ENCODE measurements at regions not wholly inside any gene's neighbourhood (a gene's known extent, or its start where the extent isn't known, plus 50 kb on each side); places are given as distances from the start of the nearest gene placed in this dataset.
"Not testable (repeated sequence)": the region's sequence is repeated elsewhere in the genome, so short reads cannot be mapped to it uniquely, and the experiment has no call there.

DNA sequence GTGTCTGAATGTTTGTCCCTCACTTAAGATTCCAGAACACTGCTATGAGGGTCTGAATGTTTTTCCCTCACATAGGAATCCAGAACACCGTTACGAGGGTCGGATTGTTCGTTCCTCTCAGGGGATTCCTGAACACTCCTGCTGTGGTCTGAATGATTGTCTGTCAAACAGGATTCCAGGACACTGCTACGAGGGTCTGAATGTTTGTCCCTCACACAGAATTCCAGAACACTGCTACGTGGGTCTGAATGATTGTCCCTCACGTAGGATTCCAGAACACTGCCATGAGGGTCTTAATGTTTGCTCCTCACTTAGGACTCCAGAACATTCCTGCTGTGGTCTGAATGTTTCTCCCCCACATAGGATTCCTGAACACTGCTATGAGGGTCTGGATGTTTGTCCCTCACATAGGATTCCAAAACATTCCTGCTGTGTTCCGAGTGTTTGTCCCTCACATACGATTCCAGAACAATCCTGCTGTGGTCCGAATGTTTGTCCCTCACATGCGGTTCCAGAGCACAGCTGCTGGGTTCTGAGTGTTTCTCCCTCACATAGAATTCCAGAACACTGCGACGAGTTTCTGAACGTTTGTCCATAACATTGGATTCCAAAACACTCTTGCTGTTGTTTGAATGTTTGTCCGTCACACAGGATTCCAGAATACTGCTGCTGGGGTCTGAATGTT is 199.5 kb downstream of the FOXD4L6 start:
- no peak for DNase-seq

DNA sequence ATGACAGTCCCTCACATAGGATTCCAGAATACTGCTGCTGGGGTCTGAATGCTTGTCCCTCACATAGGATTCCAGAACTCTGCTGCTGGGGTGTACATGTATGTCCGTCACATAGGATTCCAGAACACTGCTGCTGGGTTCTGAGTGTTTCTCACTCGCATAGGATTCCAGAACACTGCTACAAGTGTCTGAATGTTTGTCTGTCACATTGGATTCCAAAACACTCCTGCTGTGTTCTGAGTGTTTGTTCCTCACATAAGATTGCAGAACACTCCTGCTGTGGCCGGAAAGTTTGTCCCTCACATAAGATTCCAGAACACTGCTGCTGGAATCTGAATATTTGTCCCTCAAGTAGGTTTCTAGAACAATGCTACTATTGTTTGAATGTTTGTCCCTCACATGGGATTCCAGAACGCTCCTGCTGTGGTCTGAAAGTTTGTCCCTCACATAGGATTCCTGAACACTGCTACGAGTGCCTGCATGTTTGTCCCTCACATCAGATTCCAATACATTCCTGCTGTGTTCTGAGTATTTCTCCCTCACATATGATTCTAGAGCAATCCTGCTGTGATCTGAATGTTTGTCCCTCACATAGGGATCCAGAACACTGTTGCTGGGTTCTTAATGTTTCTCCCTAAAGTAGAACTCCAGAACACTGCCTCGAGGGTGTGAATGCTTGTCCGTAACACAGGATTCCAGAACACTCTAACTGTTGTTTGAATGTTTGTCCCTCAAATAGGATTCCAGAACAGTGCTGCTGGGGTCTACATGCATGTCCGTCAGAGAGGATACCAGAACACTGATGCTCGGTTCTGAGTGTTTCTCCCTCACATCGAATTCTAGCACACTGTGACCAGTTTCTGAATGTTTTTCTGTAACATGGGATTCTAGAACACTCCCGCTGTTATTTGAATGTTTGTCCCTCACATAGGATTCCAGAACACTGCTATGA is 200.4 kb downstream of the FOXD4L6 start:
- no peak for DNase-seq

DNA sequence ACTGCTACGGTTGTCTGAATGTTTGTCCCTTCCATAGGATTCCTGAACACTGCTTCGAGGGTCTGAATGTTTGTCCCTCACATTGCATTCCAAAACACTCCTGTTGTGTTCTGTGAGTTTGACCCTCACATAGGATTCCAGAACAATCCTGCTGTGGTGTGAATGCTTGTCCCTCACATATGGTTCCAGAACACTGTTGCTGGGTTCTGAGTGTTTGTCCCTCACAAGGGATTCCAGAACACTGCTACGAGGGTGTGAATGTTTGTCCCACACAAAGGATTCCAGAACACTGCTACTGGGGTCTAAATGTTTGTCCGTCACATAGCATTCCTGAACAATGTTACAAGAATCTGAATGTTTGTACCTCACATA is 201.2 kb downstream of the FOXD4L6 start:
- no peak for DNase-seq

DNA sequence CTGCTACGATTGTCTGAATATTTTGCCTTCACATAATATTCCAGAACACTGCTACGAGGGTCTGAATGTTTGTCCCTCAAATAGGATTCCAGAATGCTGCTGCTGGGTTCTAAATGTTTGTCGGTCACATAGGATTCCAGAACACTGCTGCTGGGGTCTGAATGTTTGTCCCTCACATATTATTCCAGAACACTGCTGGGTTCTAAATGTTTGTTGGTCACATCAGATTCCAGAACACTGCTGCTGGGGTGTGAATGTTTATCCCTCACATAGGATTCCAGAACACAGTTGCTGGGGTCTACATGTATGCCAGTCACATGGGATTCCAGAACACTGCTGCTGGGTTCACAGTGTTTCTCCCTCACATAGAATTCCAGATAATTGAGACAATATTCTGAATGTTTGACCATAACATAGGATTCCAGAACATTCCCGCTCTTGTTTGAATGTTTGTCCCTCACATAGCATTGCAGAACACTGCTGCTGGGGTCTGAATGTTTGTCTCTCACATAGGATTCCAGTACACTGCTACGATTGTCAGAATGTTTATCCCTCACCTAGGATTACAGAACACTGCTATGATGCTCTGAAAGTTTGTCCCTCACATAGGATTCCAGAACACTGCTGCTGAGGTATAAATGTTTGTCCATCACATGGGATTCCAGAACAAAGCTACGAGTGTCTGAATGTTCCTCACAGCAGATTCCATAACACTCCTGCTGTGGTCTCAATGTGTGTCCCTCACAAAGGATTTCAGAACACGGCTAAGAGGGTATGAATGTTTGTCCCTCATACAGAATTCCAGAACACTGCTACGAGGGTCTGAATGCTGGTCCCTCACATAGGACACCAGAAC is 201.8 kb downstream of the FOXD4L6 start:
- DNase-seq: no peak

DNA sequence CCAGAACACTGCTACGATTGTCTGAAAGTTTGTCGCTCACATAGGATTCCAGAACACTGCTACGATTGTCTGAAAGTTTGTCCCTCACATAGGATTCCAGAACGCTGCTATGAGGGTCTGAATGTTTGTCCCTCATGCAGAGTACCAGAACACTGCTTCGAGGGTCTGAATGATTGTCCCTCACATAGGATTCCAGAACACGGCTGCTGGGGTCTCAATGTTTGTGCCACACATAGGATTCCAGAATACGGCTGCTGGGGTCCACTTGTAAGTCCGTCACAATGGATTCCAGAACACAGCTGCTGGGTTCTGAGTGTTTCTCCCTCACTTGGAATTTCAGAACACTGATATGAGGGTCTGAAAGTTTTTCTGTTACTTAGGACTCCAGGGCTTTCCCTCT is 203.3 kb downstream of the FOXD4L6 start:
- DNase-seq: no peak

DNA sequence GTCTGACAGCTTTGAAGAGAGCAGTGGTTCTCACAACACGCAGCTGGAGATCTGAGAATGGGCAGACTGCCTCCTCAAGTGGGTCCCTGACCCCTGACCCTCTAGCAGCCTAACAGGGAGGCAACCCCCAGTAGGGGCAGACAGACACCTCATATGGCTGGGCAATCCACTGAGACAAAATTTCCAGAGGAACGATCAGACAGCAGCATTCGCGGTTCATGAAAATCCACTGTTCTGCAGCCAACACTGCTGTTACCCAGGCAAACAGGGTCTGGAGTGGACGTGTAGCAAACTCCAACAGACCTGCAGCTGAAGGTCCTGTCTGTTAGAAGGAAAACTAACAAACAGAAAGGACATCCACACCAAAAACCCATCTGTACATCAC is 212.1 kb downstream of the FOXD4L6 start:
- DNase-seq: not testable (repeated sequence)

DNA sequence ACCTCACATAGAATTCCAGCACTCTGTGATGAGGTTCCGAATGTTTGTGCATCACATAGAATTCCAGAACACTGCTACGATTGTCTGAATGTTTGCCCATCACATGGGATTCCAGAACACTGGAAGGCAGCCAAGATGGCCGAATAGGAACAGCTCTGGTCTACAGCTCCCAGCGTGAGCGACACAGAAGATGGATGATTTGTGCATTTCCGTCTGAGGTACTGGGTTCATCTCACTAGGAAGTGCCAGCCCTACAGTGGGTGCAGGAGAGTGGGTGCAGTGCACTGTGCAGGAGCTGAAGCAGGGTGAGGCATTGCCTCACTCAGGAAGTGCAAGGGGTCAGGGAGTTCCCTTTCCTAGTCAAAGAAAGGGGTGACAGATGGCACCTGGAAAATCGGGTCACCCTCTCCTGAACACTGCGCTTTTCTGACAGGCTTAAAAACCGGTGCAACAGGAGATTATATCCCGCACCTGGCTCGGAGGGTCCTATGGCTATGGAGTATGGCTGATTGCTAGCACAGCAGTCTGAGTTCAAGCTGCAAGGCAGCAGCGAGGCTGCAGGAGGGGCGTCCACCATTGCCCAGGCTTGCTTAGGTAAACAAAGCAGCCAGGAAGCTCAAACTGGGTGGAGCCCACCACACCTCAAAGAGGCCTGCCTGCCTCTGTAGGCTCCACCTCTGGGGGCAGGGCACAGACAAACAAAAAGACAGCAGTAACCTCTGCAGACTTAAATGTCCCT is 212.7 kb downstream of the FOXD4L6 start:
- not testable (repeated sequence) for DNase-seq

DNA sequence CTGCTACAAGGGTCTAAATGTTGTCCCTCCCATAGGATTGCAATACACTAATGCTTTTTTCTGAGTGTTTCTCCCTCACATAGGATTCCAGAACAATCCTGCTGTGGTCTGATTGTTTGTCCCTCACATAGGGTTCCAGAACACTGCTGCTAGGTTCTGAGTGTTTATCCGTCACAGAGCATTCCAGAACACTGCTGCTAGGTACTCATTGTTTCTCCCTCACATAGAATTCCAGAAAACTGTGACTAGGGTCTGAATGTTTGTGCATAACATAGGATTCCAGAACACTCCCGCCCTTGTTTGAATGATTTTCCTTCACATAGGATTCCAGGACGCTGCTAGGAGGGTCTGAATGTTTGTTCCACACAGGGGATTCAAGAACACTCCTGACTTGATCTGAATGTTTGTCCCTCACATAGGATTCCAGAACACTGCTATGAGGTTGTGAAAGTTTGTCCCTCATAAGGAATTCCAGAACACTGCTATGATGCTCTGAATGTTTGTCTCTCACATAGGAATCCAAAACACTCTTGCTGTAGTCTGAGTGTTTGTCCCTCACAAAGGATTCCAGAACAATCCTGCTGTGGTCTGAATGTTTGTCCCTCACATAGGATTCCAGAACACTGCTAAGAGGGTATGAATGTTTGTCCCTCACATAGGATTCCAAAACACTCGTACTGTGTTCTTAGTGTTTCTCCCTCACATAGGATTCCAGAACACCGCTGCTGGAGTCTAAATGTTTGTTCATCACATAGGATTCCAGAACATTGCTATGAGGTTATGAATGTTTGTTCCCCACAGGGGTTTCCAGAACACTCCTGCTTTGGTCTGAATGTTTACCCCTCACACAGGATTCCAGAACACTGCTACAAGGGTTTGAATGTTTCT is 213.5 kb downstream of the FOXD4L6 start:
- no peak for DNase-seq

DNA sequence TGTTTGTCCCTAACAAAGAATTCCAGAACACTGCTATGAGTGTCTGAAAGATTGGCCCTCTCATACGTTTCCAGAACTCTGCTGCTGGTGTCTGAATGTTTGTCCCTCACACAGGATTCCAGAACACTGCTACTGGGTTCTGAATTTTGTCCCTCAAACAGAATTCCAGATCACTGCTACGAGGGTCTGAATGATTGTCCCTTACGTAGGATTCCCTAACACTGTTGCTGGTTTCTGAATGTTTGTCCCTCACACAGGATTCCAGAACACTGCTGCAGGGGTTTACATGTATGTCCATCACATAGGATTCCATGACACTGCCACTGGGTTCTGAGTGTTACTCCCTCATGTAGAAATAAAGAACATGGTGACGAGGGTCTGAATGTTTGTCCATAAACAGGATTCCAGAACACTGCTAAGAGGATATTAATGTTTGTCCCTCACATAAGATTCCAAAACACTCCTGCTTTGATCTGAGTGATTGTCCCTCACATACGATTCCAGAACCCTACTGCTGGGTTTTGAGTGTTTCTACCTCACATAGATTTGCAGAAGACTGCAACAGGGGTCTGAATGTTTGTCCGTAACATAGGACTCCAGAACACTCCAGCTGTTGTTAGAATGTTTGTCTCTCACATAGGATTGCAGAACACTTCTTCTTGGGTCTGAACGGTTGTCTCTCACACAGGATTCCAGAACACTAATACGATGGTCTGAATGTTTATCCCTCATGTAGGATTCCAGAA is 214.4 kb downstream of the FOXD4L6 start:
- DNase-seq: no peak

DNA sequence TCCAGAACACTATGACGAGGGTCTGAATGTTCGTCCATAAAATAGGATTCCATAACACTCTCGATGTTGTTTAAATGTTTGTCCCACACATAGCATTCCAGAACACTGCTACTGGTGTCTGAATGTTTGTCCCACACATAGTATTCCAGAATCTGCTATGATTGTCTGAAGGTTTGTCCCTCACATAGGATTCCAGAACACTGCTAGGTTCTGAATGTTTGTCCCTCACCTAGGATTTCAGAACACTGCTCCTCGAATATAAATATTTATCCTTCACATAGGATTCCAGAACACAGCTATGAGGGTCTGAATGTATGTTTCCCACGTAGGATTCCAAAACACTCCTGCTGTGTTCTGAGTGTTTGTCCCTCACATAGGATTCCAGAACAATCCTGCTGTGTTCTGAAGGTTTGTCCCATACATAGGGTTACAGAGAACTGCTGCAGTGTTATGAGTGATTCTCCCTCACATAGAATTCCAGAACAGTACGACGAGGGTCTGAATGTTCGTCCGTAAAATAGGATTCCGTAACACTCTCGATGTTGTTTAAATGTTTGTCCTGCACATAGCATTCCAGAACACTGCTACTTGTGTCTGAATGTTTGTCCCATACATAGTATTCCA is 215.3 kb downstream of the FOXD4L6 start:
- DNase-seq: no peak

DNA sequence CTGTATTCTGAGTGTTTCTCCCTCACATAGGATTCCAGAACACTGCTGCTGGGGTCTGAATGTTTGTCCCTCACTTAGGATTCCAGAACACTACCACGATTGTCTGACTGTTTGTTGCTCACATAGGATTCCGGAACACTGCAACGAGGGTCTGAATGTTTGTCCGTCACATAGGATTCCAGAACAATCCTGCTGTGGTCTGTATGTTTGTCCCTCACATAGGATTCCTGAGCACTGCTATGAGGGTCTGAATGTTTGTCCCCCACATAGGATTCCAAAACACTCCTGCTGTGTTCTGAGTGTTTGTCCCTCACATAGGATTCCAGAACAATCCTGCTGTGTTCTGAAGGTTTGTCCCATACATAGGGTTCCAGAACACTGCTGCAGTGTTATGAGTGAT is 215.8 kb downstream of the FOXD4L6 start:
- DNase-seq: not testable (repeated sequence)

DNA sequence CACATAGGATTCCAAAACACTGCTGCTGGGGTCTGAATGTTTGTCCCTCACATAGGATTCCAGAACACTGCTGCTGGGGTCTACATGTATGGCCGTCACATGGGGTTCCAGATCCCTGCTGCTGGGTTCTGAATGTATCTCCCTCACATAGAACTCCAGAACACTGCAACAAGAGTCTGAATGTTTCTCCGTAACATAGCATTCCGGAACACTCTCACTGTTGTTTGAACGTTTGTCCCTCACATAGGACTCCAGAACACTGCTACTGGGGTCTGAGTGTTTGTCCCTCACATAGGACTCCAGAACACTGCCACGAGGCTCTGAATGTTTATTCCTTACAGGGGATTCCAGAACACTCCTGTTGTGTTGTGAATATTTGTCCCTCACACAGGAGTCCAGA is 216.8 kb downstream of the FOXD4L6 start:
- DNase-seq: no peak

DNA sequence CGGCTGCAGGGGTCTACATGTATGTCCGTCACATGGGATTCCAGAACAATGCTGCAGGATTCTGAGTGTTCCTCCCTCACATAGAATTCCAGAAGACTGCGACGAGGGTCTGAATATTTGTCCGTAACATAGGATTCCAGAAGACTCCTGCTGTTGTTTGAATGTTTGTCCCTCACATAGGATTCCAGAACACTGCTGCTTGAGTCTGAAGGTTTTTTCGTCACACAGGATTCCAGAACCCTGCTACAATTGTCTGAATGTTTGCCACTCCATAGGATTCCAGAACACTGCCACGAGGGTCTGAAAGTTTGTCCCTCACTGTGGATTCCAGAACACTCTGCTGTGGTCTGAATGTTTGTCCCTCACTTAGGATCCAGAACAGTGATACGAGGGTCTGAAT is 217.5 kb downstream of the FOXD4L6 start:
- DNase-seq: not testable (repeated sequence)

DNA sequence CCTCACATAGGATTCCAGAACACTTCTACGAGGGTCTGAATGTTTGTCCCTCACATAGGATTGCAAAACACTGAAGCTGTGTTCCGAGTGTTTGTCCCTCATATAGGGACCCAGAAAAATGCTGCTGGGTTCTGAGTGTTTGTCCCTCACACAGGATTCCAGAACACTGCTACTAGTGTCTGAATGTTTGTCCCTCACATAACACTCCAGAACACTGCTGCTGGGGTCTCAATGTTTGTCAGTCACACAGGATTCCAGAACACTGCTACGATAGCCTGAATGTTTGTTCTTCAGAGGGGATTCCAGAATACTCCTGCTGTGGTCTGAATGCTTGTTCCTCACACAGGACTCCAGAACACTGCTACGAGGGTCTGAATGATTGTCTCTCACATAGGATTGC is 218.7 kb downstream of the FOXD4L6 start:
- no peak for DNase-seq

DNA sequence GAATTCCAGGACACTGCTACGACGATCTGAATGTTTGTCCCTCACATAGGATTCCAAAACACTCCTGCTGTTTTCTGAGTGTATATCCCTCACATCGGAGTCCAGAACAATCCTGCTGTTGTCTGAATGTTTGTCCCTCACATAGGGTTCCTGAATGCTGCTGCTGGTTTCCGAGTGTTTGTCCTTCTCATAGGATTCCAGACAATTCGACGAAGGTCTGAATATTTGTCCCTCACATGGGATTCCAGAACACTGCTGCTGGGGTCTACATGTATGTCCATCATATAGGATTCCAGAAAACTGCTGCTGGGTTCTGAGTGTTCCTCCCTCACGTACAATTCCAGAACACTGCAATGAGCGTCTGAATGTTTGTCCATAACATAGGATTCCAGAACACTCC is 219.4 kb downstream of the FOXD4L6 start:
- DNase-seq: not testable (repeated sequence)

DNA sequence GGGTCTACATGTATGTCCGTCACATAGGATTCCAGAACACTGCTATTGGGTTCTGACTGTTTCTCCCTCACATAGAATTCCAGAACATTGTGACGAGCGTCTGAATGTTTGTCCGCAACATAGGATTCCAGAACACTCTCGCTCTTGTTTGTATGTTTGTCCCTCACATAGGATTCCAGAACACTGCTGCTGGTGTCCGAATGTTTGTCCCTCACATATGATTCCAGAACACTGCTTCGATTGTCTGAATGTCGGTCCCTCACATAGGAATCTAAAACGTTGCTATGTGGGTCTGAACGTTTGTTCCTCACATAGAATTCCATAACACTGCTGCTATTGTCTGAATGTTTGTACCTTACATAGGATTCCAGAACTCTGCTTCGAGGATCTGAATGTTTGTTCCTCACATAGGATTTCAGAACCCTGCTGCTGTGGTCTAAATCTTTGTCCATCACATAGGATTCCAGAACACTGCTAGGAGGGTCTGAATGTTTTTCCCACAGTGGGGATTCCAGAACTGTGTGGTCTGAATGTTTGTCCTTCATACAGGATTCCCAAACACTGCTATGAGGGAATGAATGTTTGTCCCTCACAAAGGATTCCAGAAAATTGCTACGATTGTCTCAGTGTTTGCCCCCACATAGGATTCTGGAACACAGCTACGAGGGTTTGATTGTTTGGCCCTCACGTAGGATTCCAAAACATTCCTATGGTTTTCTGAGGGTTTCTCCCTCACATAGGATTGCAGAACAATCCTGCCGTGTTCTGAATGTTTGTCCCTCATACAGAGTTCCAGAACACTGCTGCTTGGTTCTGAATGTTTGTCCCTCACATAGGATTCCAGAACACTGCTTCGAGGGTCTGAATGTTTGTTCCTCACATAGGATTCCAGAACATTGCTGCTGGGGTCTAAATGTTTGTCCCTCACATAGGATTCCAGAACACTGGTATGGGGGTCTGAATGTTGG is 220.5 kb downstream of the FOXD4L6 start:
- DNase-seq: no peak

DNA sequence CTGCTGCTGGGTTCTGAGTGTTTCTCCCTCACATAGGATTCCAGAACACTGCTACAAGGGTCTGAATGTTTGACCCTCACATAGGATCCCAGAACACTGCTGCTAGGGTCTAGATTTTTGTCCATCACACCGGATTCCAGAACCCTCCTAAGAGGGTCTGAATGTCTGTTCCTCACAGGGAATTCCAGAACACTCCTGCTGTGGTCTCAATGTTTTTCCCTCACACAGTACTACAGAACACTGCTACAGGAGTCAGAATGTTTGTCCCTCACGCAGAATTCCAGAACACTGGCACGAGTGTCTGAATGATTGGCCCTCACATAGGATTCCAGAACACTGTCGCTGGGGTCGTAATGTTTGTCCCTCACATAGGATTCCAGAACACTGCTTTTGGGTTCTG is 221.6 kb downstream of the FOXD4L6 start:
- DNase-seq: not testable (repeated sequence)

DNA sequence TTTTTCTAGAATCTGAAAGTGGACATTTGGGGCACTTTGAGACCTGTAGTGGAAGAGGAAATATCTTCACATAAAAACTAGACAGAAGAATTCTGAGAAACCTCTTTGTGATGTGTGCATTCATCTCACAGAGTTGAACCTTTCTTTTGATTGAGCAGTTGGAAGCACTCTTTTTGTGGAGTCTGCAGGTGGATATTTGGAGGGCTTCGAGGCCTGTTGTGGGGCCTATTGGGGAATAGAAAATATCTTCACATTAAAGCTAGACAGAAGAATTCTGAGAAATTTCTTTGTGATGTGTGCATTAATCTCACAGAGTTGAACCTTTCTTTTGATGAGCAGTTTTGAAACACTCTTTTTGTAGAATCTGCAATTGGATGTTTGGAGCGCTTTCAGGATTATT is 236.2 kb downstream of the FOXD4L6 start:
- not testable (repeated sequence) for DNase-seq

DNA sequence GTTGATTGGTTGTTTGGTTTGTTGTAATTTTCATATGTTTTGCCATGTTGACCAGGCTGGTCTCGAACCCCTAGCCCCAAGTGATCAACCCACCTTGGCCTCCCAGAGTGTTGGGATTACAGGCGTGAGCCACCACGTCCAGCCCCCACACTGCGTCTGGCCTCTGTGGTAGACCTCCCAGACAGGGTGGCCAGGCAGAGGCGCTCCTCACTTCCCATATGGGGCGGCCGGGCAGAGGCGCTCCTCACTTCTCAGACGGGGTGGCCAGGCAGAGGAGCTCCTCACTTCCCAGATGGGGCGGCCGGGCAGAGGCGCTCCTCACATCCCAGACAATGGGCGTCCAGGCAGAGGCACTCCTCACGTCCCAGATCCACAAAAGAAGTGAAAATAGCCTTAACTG is 242.6 kb downstream of the FOXD4L6 start:
- DNase-seq: not testable (repeated sequence)

Data from activated effector memory CD4-positive, alpha-beta T cell treated with anti-CD3 and anti-CD28 coated beads, Interleukin-2, amount 50 U/mL, for 16 hours (primary cell).